HG03139 (cell line): ENCODE measurements at regions not wholly inside any gene's neighbourhood (a gene's known extent, or its start where the extent isn't known, plus 50 kb on each side); places are given as distances from the start of the nearest gene placed in this dataset.

ENCODE experiments used
- ATAC-seq: cut with Tn5 transposase; IDR thresholded peaks from one replicate; pipeline ENCODE4 v1.9.1; 2021; ENCODE audit not compliant: unreplicated experiment

- ATAC-seq = no peak
These were observed 109.4 kb upstream of the SPACA1 start for GRCh38 chr6:87938287-87938686.

GRCh38 chr6:87936065-87936464 is 111.6 kb upstream of the SPACA1 start:
- ATAC-seq = no peak

- ATAC-seq = no peak
These were observed 112.4 kb upstream of the SPACA1 start for GRCh38 chr6:87935196-87935595.

- no peak for ATAC-seq
These were observed 115.3 kb upstream of the SPACA1 start for GRCh38 chr6:87932361-87932760.

- peak; percentile 53 for ATAC-seq
These were observed 117.8 kb upstream of the SPACA1 start for GRCh38 chr6:87929843-87930288.

GRCh38 chr6:87926687-87927086 is 121.0 kb upstream of the SPACA1 start:
- no peak for ATAC-seq

GRCh38 chr6:87926072-87926471 is 121.6 kb upstream of the SPACA1 start:
- ATAC-seq = no peak

GRCh38 chr6:87925373-87926060 is 122.1 kb upstream of the SPACA1 start:
- ATAC-seq = peak; percentile 42

GRCh38 chr6:87923389-87924050 is 124.1 kb upstream of the SPACA1 start:
- no peak for ATAC-seq

GRCh38 chr6:87922947-87923330 is 124.7 kb upstream of the SPACA1 start:
- peak; percentile 57 for ATAC-seq

- ATAC-seq = peak; percentile 13
These were observed 125.3 kb upstream of the SPACA1 start for GRCh38 chr6:87922196-87922946.

- ATAC-seq = no peak
These were observed 126.6 kb upstream of the SPACA1 start for GRCh38 chr6:87921034-87921433.

- ATAC-seq = no peak
These were observed 127.4 kb upstream of the SPACA1 start for GRCh38 chr6:87920245-87920644.

- ATAC-seq = no peak
These were observed 128.2 kb upstream of the SPACA1 start for GRCh38 chr6:87919416-87919815.

- no peak for ATAC-seq
These were observed 128.6 kb upstream of the SPACA1 start for GRCh38 chr6:87919001-87919400.

GRCh38 chr6:87918461-87918941 is 129.1 kb upstream of the SPACA1 start:
- ATAC-seq = no peak

- ATAC-seq = no peak
These were observed 129.8 kb upstream of the SPACA1 start for GRCh38 chr6:87917886-87918285.

GRCh38 chr6:87916446-87916845 is 131.2 kb upstream of the SPACA1 start:
- ATAC-seq = no peak

- ATAC-seq = no peak
These were observed 132.8 kb upstream of the SPACA1 start for GRCh38 chr6:87914637-87915395.

GRCh38 chr6:87913974-87914373 is 133.7 kb upstream of the SPACA1 start:
- no peak for ATAC-seq

- no peak for ATAC-seq
These were observed 135.5 kb upstream of the SPACA1 start for GRCh38 chr6:87912102-87912501.
